ENCODE measurements at regions not wholly inside any gene's neighbourhood (a gene's known extent, or its start where the extent isn't known, plus 50 kb on each side); places are given as distances from the start of the nearest gene placed in this dataset.

GRCh38 chr10:98328163-98328562 is 60.2 kb upstream of the LOXL4 start:
- TF ChIP-seq EZH2phosphoT487 (IDR thresholded peaks at IDR 0.05; ENCODE audit: insufficient read depth, low read depth): no peak
- no peak for TF ChIP-seq EZH2 (IDR thresholded peaks at IDR 0.05; ENCODE audit: insufficient read depth, poor library complexity, severe bottlenecking)

All from GM23248 (cell line).